IPS DF 19.7 (cell line): ENCODE measurements at regions not wholly inside any gene's neighbourhood (a gene's known extent, or its start where the extent isn't known, plus 50 kb on each side); places are given as distances from the start of the nearest gene placed in this dataset.

ENCODE experiments used
- DNase-seq: peaks from one replicate; pipeline ENCODE4 v3.0.0-alpha.2; 2013; ENCODE audit warnings: low read depth, low spot score

- no peak for DNase-seq
These were observed 384.6 kb downstream of the RRAGC start for GRCh38 chr1:38474738-38475623.

- DNase-seq, result no peak
These were observed 393.1 kb downstream of the RRAGC start for GRCh38 chr1:38466487-38466886.

GRCh38 chr1:38465460-38465859 lies 394.1 kb downstream of the RRAGC start:
- DNase-seq, result no peak

GRCh38 chr1:38464071-38464661 lies 395.4 kb downstream of the RRAGC start:
- no peak for DNase-seq

- no peak for DNase-seq
These were observed 396.5 kb downstream of the RRAGC start for GRCh38 chr1:38463074-38463473.

GRCh38 chr1:38456531-38456876 lies 403.1 kb downstream of the RRAGC start:
- no peak for DNase-seq

GRCh38 chr1:38455829-38456530 lies 403.6 kb downstream of the RRAGC start:
- no peak for DNase-seq

- DNase-seq, result no peak
These were observed 404.7 kb downstream of the RRAGC start for GRCh38 chr1:38454749-38455441.

- DNase-seq, result no peak
These were observed 405.3 kb downstream of the RRAGC start for GRCh38 chr1:38454236-38454635.

- DNase-seq, result no peak
These were observed 405.7 kb upstream of the POU3F1 start for GRCh38 chr1:38452246-38452645.

- DNase-seq, result no peak
These were observed 405.0 kb upstream of the POU3F1 start for GRCh38 chr1:38451541-38451993.

GRCh38 chr1:38448893-38449292 lies 402.3 kb upstream of the POU3F1 start:
- no peak for DNase-seq

GRCh38 chr1:38446936-38447335 lies 400.3 kb upstream of the POU3F1 start:
- no peak for DNase-seq

GRCh38 chr1:38444770-38445442 lies 398.3 kb upstream of the POU3F1 start:
- no peak for DNase-seq

- no peak for DNase-seq
These were observed 397.7 kb upstream of the POU3F1 start for GRCh38 chr1:38444311-38444710.

- DNase-seq, result no peak
These were observed 393.8 kb upstream of the POU3F1 start for GRCh38 chr1:38440402-38440801.

- DNase-seq, result no peak
These were observed 390.2 kb upstream of the POU3F1 start for GRCh38 chr1:38436749-38437148.

- DNase-seq, result no peak
These were observed 389.4 kb upstream of the POU3F1 start for GRCh38 chr1:38436006-38436405.

- no peak for DNase-seq
These were observed 386.6 kb upstream of the POU3F1 start for GRCh38 chr1:38433084-38433722.

- DNase-seq, result no peak
These were observed 385.2 kb upstream of the POU3F1 start for GRCh38 chr1:38431535-38432376.
